Calu3 (cell line): ENCODE measurements at regions not wholly inside any gene's neighbourhood (a gene's known extent, or its start where the extent isn't known, plus 50 kb on each side); places are given as distances from the start of the nearest gene placed in this dataset.

Experiments
- BruUV-seq: library from RNA; stranded (reverse); fragments of 400-500 nt; replicated peaks from 2 replicates; lab custom pipeline; 2021; lab: Mats Ljungman, UMichigan
- CTCF ChIA-PET: fragments of 300-600 bp; sonication (Branson Sonifier 250); formaldehyde crosslinking; loops from one replicate; lab custom pipeline; 2022; ENCODE audit warnings: antibody characterized with exemption; lab: Charles Lee
- DNase-seq: peaks from one replicate; pipeline ENCODE4 v3.0.0; 2022
- H3K27ac Mint-ChIP-seq: one replicate; pipeline ENCODE4 v1.8.0; 2022; ENCODE audit warnings: mixed read lengths; ENCODE audit not compliant: unreplicated experiment
- H3K27me3 Mint-ChIP-seq: one replicate; pipeline ENCODE4 v1.8.0; 2022; ENCODE audit warnings: mixed read lengths; ENCODE audit not compliant: unreplicated experiment
- H3K36me3 Mint-ChIP-seq: one replicate; pipeline ENCODE4 v1.8.0; 2022; ENCODE audit warnings: mild to moderate bottlenecking, moderate library complexity, mixed read lengths; ENCODE audit not compliant: insufficient read depth, unreplicated experiment
- H3K4me1 Mint-ChIP-seq: one replicate; pipeline ENCODE4 v1.8.0; 2022; ENCODE audit warnings: mild to moderate bottlenecking, low read depth, mixed read lengths; ENCODE audit not compliant: unreplicated experiment
- H3K4me3 Mint-ChIP-seq: one replicate; pipeline ENCODE4 v1.8.0; 2022; ENCODE audit warnings: mild to moderate bottlenecking, low read depth, moderate library complexity, mixed read lengths; ENCODE audit not compliant: unreplicated experiment
- H3K9me3 Mint-ChIP-seq: one replicate; pipeline ENCODE4 v1.8.0; 2022; ENCODE audit warnings: low read depth, mixed read lengths; ENCODE audit not compliant: unreplicated experiment
- intact Hi-C: fragments of 100-400 bp; cut with micrococcal nuclease; formaldehyde crosslinking; loops from one replicate; pipeline ENCODE4 v1.10.0; 2022; ENCODE audit not compliant: unreplicated experiment
- TF ChIP-seq, protein P1 (sequence below): fragments of 200-600 bp; IDR thresholded peaks from one replicate; pipeline ENCODE4 v1.8.0; 2022; ENCODE audit warnings: antibody characterized with exemption; ENCODE audit not compliant: unreplicated experiment

- Mint-ChIP-seq H3K4me3 (no peak overlapping the region), H3K27me3 (peaks cover 61% of the 10 kb centered on the region), H3K4me1 (peaks cover 7% of the 10 kb centered on the region), H3K27ac (no peak overlapping the region), H3K36me3 (no peaks in the 10 kb centered on the region), H3K9me3 (peaks cover 10% of the 10 kb centered on the region)
- no peak for DNase-seq
- intact Hi-C loops = no loop called here
- TF ChIP-seq, protein P1, sequence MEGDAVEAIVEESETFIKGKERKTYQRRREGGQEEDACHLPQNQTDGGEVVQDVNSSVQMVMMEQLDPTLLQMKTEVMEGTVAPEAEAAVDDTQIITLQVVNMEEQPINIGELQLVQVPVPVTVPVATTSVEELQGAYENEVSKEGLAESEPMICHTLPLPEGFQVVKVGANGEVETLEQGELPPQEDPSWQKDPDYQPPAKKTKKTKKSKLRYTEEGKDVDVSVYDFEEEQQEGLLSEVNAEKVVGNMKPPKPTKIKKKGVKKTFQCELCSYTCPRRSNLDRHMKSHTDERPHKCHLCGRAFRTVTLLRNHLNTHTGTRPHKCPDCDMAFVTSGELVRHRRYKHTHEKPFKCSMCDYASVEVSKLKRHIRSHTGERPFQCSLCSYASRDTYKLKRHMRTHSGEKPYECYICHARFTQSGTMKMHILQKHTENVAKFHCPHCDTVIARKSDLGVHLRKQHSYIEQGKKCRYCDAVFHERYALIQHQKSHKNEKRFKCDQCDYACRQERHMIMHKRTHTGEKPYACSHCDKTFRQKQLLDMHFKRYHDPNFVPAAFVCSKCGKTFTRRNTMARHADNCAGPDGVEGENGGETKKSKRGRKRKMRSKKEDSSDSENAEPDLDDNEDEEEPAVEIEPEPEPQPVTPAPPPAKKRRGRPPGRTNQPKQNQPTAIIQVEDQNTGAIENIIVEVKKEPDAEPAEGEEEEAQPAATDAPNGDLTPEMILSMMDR = no peak
- CTCF ChIA-PET = no interaction called here
- no TSS peak for BruUV-seq
Measured at GRCh38 chr2:236665572-236666118, 96.0 kb downstream of the ACKR3 start.

DNA sequence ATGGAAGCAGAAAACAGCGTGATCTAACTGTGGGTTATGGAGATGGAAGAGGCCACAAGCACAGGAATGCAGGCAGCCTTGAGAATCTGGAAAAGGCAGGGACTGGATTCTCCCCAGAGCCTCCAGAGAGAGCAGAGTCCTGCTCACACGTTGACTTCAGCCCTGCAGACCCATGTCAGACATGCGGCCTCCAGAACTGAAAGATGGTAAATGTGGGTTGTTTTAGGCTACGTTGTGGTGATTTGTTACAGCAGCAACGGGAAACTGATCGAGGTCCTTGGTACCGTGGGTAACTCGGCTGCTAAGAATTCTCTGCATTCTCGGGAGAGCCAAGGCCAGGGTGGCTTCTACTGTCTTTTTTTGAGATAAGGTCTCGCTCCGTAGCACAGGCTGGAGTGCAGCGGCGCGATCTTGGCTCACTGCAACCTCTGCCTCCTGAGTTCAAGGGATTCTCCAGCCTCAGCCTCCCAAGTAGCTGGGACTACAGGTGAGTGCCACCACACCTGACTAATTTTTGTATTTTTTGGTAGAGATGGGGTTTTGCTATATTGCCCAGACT is 97.1 kb downstream of the ACKR3 start:
- intact Hi-C loops = no loop called here
- no peak overlapping the region for H3K27ac Mint-ChIP-seq
- no peaks in the 10 kb centered on the region for H3K36me3 Mint-ChIP-seq
- no TSS peak for BruUV-seq
- H3K4me3 Mint-ChIP-seq = no peak overlapping the region
- H3K27me3 Mint-ChIP-seq = peaks cover 61% of the 10 kb centered on the region
- no peak for DNase-seq
- H3K9me3 Mint-ChIP-seq = peaks cover 10% of the 10 kb centered on the region
- peaks cover 7% of the 10 kb centered on the region for H3K4me1 Mint-ChIP-seq
- CTCF ChIA-PET = no interaction called here
- TF ChIP-seq, protein P1 = no peak

- Mint-ChIP-seq H3K4me3 (no peak overlapping the region), H3K4me1 (peaks cover 7% of the 10 kb centered on the region), H3K27ac (no peak overlapping the region), H3K27me3 (peaks cover 61% of the 10 kb centered on the region), H3K36me3 (no peaks in the 10 kb centered on the region), H3K9me3 (peaks cover 8% of the 10 kb centered on the region)
- CTCF ChIA-PET = no interaction called here
- BruUV-seq = no TSS peak
- intact Hi-C loops = no loop called here
- TF ChIP-seq, protein P1 = no peak
- DNase-seq = no peak
Measured at GRCh38 chr2:236667526-236667925, 97.9 kb downstream of the ACKR3 start.

DNA sequence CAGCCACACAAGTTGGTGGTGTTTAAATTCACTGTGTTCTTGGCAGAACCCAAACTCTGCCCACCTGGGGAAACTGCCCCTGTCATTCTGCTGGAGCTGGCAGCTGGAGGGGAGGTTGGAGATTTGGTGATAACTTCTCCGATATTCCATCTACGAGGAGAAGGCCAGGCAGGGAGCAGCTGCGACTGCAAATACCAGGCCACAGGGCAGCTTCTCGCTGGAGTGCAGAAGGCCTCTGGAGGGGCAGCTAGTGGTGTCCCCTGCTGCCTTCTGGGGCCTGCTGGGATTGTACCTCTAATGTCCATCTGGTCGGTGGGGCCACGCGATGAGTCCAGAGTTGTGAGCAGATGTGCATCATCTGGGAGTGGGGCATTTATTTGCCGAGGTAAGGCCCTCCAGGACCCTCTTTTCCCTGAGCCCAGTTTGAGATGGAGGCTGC is 98.9 kb downstream of the ACKR3 start:
- Mint-ChIP-seq H3K9me3 (peaks cover 8% of the 10 kb centered on the region), H3K4me1 (peaks cover 7% of the 10 kb centered on the region), H3K27me3 (peaks cover 61% of the 10 kb centered on the region), H3K4me3 (no peak overlapping the region), H3K27ac (no peak overlapping the region), H3K36me3 (no peaks in the 10 kb centered on the region)
- no TSS peak for BruUV-seq
- TF ChIP-seq, protein P1 = no peak
- DNase-seq = no peak
- CTCF ChIA-PET = no interaction called here
- intact Hi-C loops = no loop called here
